Adrenal gland (tissue), 5 donors: ENCODE measurements at regions not wholly inside any gene's neighbourhood (a gene's known extent, or its start where the extent isn't known, plus 50 kb on each side); places are given as distances from the start of the nearest gene placed in this dataset.

Source experiments
- CTCF ChIP-seq, 6 experiments: fragments of 450-650 bp in 4 of 6; fragments of 200-600 bp in 2 of 6; sonication (generic) in 1 of 6; IDR thresholded peaks; 1 replicate in 5 of 6; 2 replicates in 1 of 6; pipeline versions ENCODE4 v1.5.1 to v1.8.0; 2016 to 2021; ENCODE audit warnings: antibody characterized with exemption in 6 of 6, mild to moderate bottlenecking in 2 of 6, moderate library complexity in 1 of 6
- POLR2A ChIP-seq, 2 donors: fragments of 450-650 bp; IDR thresholded peaks; one replicate each; pipeline ENCODE4 v1.6.1; 2017; ENCODE audit warnings: antibody characterized with exemption in 2 of 2, mild to moderate bottlenecking in 2 of 2, moderate library complexity in 1 of 2
- donor health status: DM: no; HTN: no; CAD: no.

- TF ChIP-seq POLR2A (IDR thresholded peaks at IDR 0.05) (peak; percentile 79 to 88), CTCF (IDR thresholded peaks at IDR 0.05) (no peak)
Observed at GRCh38 chr2:61764035-61764800, 89.6 kb downstream of the FAM161A start.
